GM12878 (cell line): ENCODE measurements at regions not wholly inside any gene's neighbourhood (a gene's known extent, or its start where the extent isn't known, plus 50 kb on each side); places are given as distances from the start of the nearest gene placed in this dataset.
"Not testable (repeated sequence)": the region's sequence is repeated elsewhere in the genome, so short reads cannot be mapped to it uniquely, and the experiment has no call there.

ENCODE experiments used
- ATAC-seq: fragments of 200-7000 bp; cut with Tn5 transposase; 3 replicates; pipeline ENCODE4 v1.9.1; 2020; ENCODE audit warnings: mild to moderate bottlenecking, moderate library complexity
- BruUV-seq: library from RNA; stranded (reverse); fragments of 400-500 nt; replicated peaks from 2 replicates; lab custom pipeline; 2021; lab: Mats Ljungman, UMichigan
- CTCF ChIA-PET: fragments of 300-600 bp; sonication (Branson Sonifier 250); formaldehyde crosslinking; extraction: SDS; loops from one replicate; lab custom pipeline; 2021; ENCODE audit warnings: inconsistent platforms; lab: Yijun Ruan, JAX
- POLR2A ChIA-PET: fragments of 350-600 bp; formaldehyde crosslinking; extraction: SDS; loops from one replicate; lab custom pipeline; 2021; ENCODE audit warnings: inconsistent platforms; lab: Charles Lee
- RAD21 ChIA-PET: fragments of 300-600 bp; sonication (Branson Sonifier 250); formaldehyde crosslinking; loops from one replicate; lab custom pipeline; 2023; ENCODE audit warnings: antibody characterized with exemption; ENCODE audit not compliant: unreplicated experiment; lab: Charles Lee
- SMC1A ChIA-PET: fragments of 300-600 bp; sonication (Branson Sonifier 250); formaldehyde crosslinking; loops from one replicate; lab custom pipeline; 2023; ENCODE audit not compliant: unreplicated experiment, uncharacterized antibody; lab: Charles Lee
- DNase-seq: peaks from one replicate; pipeline ENCODE4 v3.0.0-alpha.2; 2011; ENCODE audit warnings: low read depth, low spot score
- FAIRE-seq: peaks from 3 replicates; lab custom pipeline; 2011; peaks lifted over from hg19 to GRCh38; lab: Jason Lieb, UNC
- H2AFZ ChIP-seq: 2 replicates; pipeline ENCODE4 v1.6.0; 2011; ENCODE audit warnings: low read depth, low read length, control low read depth; ENCODE audit not compliant: control insufficient read depth
- H3K27ac ChIP-seq: 2 replicates; pipeline ENCODE4 v1.5.1; 2011; ENCODE audit warnings: control low read depth; ENCODE audit not compliant: control insufficient read depth, insufficient read depth
- H3K27me3 ChIP-seq, 2 experiments: replicated peaks in 1 of 2; 2 replicates each; pipeline versions ENCODE4 v1.6.0 to v1.6.1; 2011; ENCODE audit warnings: low read length in 1 of 2; ENCODE audit not compliant: control insufficient read depth in 2 of 2, insufficient read depth in 2 of 2
- H3K36me3 ChIP-seq, 2 experiments: 2 replicates each; pipeline ENCODE4 v1.5.1; 2011; ENCODE audit warnings: low read length in 1 of 2; ENCODE audit not compliant: control insufficient read depth in 2 of 2, insufficient read depth in 2 of 2
- H3K4me1 ChIP-seq: 2 replicates; pipeline ENCODE4 v1.6.1; 2011; ENCODE audit warnings: mild to moderate bottlenecking, low read length, moderate library complexity, mixed read lengths; ENCODE audit not compliant: control insufficient read depth, insufficient read depth
- H3K4me2 ChIP-seq: 2 replicates; pipeline ENCODE4 v1.6.0; 2011; ENCODE audit warnings: control low read depth; ENCODE audit not compliant: control insufficient read depth, insufficient read depth
- H3K4me3 ChIP-seq: fragments of 200-600 bp; sonication (generic); 2 replicates; pipeline ENCODE4 v1.5.1; 2016
- H3K79me2 ChIP-seq: 2 replicates; pipeline ENCODE4 v1.6.0; 2011; ENCODE audit warnings: low read length; ENCODE audit not compliant: control insufficient read depth, insufficient read depth
- H3K9ac ChIP-seq: 2 replicates; pipeline ENCODE4 v1.8.0; 2011; ENCODE audit warnings: low read length, control low read depth, mixed read lengths; ENCODE audit not compliant: control insufficient read depth, insufficient read depth
- H3K9me3 ChIP-seq: replicated peaks from 3 replicates; pipeline ENCODE4 v1.5.1; 2011; ENCODE audit warnings: mild to moderate bottlenecking, low read length; ENCODE audit not compliant: control insufficient read depth, insufficient read depth
- H4K20me1 ChIP-seq: 2 replicates; pipeline ENCODE4 v1.6.0; 2011; ENCODE audit not compliant: control insufficient read depth, insufficient read depth
- CBX5 ChIP-seq: sonication (generic); IDR thresholded peaks from 2 replicates; pipeline ENCODE4 v1.6.1; 2016; ENCODE audit warnings: low read depth, moderate library complexity, mild to moderate bottlenecking, inconsistent platforms
- NR2C1 ChIP-seq: fragments of 450-650 bp; IDR thresholded peaks from 2 replicates; pipeline ENCODE4 v1.6.1; 2017; ENCODE audit warnings: antibody characterized with exemption, mild to moderate bottlenecking, moderate library complexity
- SPI1 ChIP-seq: IDR thresholded peaks from 2 replicates; pipeline ENCODE4 v1.6.1; 2011; ENCODE audit warnings: low read depth, mild to moderate bottlenecking, low read length, moderate library complexity, borderline replicate concordance; ENCODE audit not compliant: insufficient read depth
- WGBS: methylation state at CpG from one replicate; pipeline ENCODE4 v1.1.6; 2016; ENCODE audit warnings: low lambda C conversion rate; ENCODE audit not compliant: insufficient replicate concordance, insufficient coverage; ENCODE audit errors: missing lambda C conversion rate; 5-methylcytosine and 5-hydroxymethylcytosine counted together
- in situ Hi-C: fragments of 300-500 bp; cut with MboI; formaldehyde crosslinking; loops from 9 replicates; pipeline ENCODE4 v1.14.3; 2018; ENCODE audit warnings: mixed read lengths
- intact Hi-C: fragments of 100-400 bp; cut with micrococcal nuclease; formaldehyde crosslinking; loops from one replicate; pipeline ENCODE4 v1.14.2; 2022; ENCODE audit not compliant: unreplicated experiment
- TF ChIP-seq, protein P1 (sequence below): fragments of 450-650 bp; IDR thresholded peaks from 2 replicates; pipeline ENCODE4 v1.6.1; 2017; ENCODE audit warnings: mild to moderate bottlenecking, moderate library complexity
- TF ChIP-seq, protein P2 (sequence below): IDR thresholded peaks from 2 replicates; pipeline ENCODE4 v1.6.1; 2012; ENCODE audit warnings: improper control_type of control experiment, low read depth, low read length; ENCODE audit not compliant: insufficient replicate concordance

GRCh38 chr5:30469691-30470090, 723.8 kb upstream of the CDH6 start (continued):
- TF ChIP-seq, protein P1, sequence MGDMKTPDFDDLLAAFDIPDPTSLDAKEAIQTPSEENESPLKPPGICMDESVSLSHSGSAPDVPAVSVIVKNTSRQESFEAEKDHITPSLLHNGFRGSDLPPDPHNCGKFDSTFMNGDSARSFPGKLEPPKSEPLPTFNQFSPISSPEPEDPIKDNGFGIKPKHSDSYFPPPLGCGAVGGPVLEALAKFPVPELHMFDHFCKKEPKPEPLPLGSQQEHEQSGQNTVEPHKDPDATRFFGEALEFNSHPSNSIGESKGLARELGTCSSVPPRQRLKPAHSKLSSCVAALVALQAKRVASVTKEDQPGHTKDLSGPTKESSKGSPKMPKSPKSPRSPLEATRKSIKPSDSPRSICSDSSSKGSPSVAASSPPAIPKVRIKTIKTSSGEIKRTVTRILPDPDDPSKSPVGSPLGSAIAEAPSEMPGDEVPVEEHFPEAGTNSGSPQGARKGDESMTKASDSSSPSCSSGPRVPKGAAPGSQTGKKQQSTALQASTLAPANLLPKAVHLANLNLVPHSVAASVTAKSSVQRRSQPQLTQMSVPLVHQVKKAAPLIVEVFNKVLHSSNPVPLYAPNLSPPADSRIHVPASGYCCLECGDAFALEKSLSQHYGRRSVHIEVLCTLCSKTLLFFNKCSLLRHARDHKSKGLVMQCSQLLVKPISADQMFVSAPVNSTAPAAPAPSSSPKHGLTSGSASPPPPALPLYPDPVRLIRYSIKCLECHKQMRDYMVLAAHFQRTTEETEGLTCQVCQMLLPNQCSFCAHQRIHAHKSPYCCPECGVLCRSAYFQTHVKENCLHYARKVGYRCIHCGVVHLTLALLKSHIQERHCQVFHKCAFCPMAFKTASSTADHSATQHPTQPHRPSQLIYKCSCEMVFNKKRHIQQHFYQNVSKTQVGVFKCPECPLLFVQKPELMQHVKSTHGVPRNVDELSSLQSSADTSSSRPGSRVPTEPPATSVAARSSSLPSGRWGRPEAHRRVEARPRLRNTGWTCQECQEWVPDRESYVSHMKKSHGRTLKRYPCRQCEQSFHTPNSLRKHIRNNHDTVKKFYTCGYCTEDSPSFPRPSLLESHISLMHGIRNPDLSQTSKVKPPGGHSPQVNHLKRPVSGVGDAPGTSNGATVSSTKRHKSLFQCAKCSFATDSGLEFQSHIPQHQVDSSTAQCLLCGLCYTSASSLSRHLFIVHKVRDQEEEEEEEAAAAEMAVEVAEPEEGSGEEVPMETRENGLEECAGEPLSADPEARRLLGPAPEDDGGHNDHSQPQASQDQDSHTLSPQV, result no peak
- TF ChIP-seq NR2C1, result no peak

GRCh38 chr5:30458681-30459080, 734.8 kb upstream of the CDH6 start:
- CTCF ChIA-PET, result no interaction called here
- Histone ChIP-seq H3K4me2 (no peak overlapping the region), H3K9me3 (no peaks in the 10 kb centered on the region), H3K36me3 (no peaks in the 10 kb centered on the region), H3K9ac (no peak overlapping the region), H2AFZ (no peak overlapping the region), H4K20me1 (no peaks in the 10 kb centered on the region), H3K79me2 (no peaks in the 10 kb centered on the region), H3K27me3 (no peaks in the 10 kb centered on the region), H3K27ac (no peak overlapping the region), H3K4me3 (no peak overlapping the region), H3K4me1 (no peaks in the 10 kb centered on the region)
- DNase-seq (no peak), FAIRE-seq (no peak), ATAC-seq (peak; percentile 39; the same call in 2 of the 3 replicates)
- BruUV-seq, result no TSS peak
- POLR2A ChIA-PET, result no interaction called here
- TF ChIP-seq, protein P2, sequence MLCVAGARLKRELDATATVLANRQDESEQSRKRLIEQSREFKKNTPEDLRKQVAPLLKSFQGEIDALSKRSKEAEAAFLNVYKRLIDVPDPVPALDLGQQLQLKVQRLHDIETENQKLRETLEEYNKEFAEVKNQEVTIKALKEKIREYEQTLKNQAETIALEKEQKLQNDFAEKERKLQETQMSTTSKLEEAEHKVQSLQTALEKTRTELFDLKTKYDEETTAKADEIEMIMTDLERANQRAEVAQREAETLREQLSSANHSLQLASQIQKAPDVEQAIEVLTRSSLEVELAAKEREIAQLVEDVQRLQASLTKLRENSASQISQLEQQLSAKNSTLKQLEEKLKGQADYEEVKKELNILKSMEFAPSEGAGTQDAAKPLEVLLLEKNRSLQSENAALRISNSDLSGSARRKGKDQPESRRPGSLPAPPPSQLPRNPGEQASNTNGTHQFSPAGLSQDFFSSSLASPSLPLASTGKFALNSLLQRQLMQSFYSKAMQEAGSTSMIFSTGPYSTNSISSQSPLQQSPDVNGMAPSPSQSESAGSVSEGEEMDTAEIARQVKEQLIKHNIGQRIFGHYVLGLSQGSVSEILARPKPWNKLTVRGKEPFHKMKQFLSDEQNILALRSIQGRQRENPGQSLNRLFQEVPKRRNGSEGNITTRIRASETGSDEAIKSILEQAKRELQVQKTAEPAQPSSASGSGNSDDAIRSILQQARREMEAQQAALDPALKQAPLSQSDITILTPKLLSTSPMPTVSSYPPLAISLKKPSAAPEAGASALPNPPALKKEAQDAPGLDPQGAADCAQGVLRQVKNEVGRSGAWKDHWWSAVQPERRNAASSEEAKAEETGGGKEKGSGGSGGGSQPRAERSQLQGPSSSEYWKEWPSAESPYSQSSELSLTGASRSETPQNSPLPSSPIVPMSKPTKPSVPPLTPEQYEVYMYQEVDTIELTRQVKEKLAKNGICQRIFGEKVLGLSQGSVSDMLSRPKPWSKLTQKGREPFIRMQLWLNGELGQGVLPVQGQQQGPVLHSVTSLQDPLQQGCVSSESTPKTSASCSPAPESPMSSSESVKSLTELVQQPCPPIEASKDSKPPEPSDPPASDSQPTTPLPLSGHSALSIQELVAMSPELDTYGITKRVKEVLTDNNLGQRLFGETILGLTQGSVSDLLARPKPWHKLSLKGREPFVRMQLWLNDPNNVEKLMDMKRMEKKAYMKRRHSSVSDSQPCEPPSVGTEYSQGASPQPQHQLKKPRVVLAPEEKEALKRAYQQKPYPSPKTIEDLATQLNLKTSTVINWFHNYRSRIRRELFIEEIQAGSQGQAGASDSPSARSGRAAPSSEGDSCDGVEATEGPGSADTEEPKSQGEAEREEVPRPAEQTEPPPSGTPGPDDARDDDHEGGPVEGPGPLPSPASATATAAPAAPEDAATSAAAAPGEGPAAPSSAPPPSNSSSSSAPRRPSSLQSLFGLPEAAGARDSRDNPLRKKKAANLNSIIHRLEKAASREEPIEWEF, result no peak
- TF ChIP-seq CBX5 (no peak), SPI1 (no peak)
- intact Hi-C loops, result no loop called here
- in situ Hi-C loops, result no loop called here
- RAD21 ChIA-PET, result no interaction called here
- SMC1A ChIA-PET, result no interaction called here

GRCh38 chr5:30455484-30455883, 738.0 kb upstream of the CDH6 start:
- H3K9ac ChIP-seq, H3K36me3 ChIP-seq, DNase-seq, FAIRE-seq, BruUV-seq, ATAC-seq, H4K20me1 ChIP-seq, POLR2A ChIA-PET, H3K4me2 ChIP-seq, H3K4me1 ChIP-seq, H3K9me3 ChIP-seq, H3K27me3 ChIP-seq, in situ Hi-C loops, H3K79me2 ChIP-seq, H2AFZ ChIP-seq, H3K4me3 ChIP-seq, H3K27ac ChIP-seq, intact Hi-C loops, RAD21 ChIA-PET, SMC1A ChIA-PET, CTCF ChIA-PET: not testable (repeated sequence)
- 36% methylated on average over 3 of the region's 3 CpGs for WGBS
